K562 (cell line): ENCODE measurements at regions not wholly inside any gene's neighbourhood (a gene's known extent, or its start where the extent isn't known, plus 50 kb on each side); places are given as distances from the start of the nearest gene placed in this dataset.

Experiments used
- C11orf30 ChIP-seq: fragments of 450-650 bp; IDR thresholded peaks from 2 replicates; pipeline ENCODE4 v1.6.1; 2016; ENCODE audit warnings: low read depth, mild to moderate bottlenecking
- E2F3 ChIP-seq: fragments of 250-450 bp; sonication (Bioruptor Pico); IDR thresholded peaks from 2 replicates; pipeline ENCODE4 v1.4.0; 2020; ENCODE audit warnings: mild to moderate bottlenecking
- SP1 ChIP-seq: sonication (generic); formaldehyde crosslinking; IDR thresholded peaks from 2 replicates; pipeline ENCODE4 v1.8.1; 2022; ENCODE audit warnings: mild to moderate bottlenecking, missing genetic modification reagents
- ZBTB17 ChIP-seq: fragments of 450-650 bp; formaldehyde crosslinking; IDR thresholded peaks from 2 replicates; pipeline ENCODE4 v1.4.0; 2020; ENCODE audit warnings: mild to moderate bottlenecking

- TF ChIP-seq ZBTB17 (CRISPR knock-in tag) (no peak), SP1 (CRISPR knock-in tag) (no peak), E2F3 (CRISPR knock-in tag) (no peak), C11orf30 (no peak)
Observed at GRCh38 chr4:35883108-35883507, 361.2 kb downstream of the ARAP2 start.
